OCI-LY3 (cell line): ENCODE measurements at regions not wholly inside any gene's neighbourhood (a gene's known extent, or its start where the extent isn't known, plus 50 kb on each side); places are given as distances from the start of the nearest gene placed in this dataset.

Source experiments
- CTCF ChIP-seq: fragments of 200-600, 300-600 bp; sonication (generic); IDR thresholded peaks from 2 replicates; pipeline ENCODE4 v1.5.1; 2014; ENCODE audit warnings: antibody characterized with exemption, low read length, low read depth
- EZH2phosphoT487 ChIP-seq: fragments of 200-600 bp; shearing (Covaris generic); IDR thresholded peaks from 2 replicates; pipeline ENCODE4 v1.6.1; 2018; ENCODE audit warnings: antibody characterized with exemption, mixed run types, low read depth

- no peak for TF ChIP-seq CTCF
- no peak for TF ChIP-seq EZH2phosphoT487
Observed at GRCh38 chr5:161235569-161235968, 311.0 kb downstream of the GABRB2 start.
